ENCODE measurements at regions not wholly inside any gene's neighbourhood (a gene's known extent, or its start where the extent isn't known, plus 50 kb on each side); places are given as distances from the start of the nearest gene placed in this dataset.
"Not testable (repeated sequence)": the region's sequence is repeated elsewhere in the genome, so short reads cannot be mapped to it uniquely, and the experiment has no call there.

- ATAC-seq (no peak), DNase-seq (peak in 1 of 2 donors; percentile 16)
- intact Hi-C loops (cut with DNase I, micrococcal nuclease): no loop called here
Measured at GRCh38 chr11:69939551-69940245, 120.5 kb upstream of the FGF3 start.

- ATAC-seq (no peak), DNase-seq (peak in 1 of 2 donors; percentile 8)
- intact Hi-C loops (cut with DNase I, micrococcal nuclease): no loop called here
Measured at GRCh38 chr11:69940246-69940610, 121.0 kb upstream of the FGF3 start.

GRCh38 chr11:69941546-69942332 lies 122.5 kb upstream of the FGF3 start:
- DNase-seq (peak; percentile 0 to 7), ATAC-seq (no peak)
- intact Hi-C loops (cut with DNase I, micrococcal nuclease): no loop called here

- ATAC-seq (no peak), DNase-seq (no peak)
- intact Hi-C loops (cut with DNase I, micrococcal nuclease): no loop called here
Measured at GRCh38 chr11:69942333-69942820, 123.2 kb upstream of the FGF3 start.

- intact Hi-C loops (cut with DNase I, micrococcal nuclease): no loop called here
- ATAC-seq (peak; percentile 85), DNase-seq (peak in 1 of 2 donors; percentile 27)
Measured at GRCh38 chr11:69943066-69943465, 123.8 kb upstream of the FGF3 start.

GRCh38 chr11:69943506-69943905 lies 124.3 kb upstream of the FGF3 start:
- ATAC-seq: no peak
- intact Hi-C loops (cut with DNase I, micrococcal nuclease): no loop called here
- DNase-seq: no peak

GRCh38 chr11:69944146-69944795 lies 125.1 kb upstream of the FGF3 start:
- ATAC-seq (no peak), DNase-seq (no peak)
- intact Hi-C loops (cut with DNase I, micrococcal nuclease): no loop called here

- ATAC-seq (no peak), DNase-seq (no peak)
- intact Hi-C loops (cut with DNase I, micrococcal nuclease): no loop called here
Measured at GRCh38 chr11:69945157-69945556, 125.9 kb upstream of the FGF3 start.

- no peak for DNase-seq
- no peak for ATAC-seq
- intact Hi-C loops (cut with DNase I, micrococcal nuclease): no loop called here
Measured at GRCh38 chr11:69947059-69947792, 128.0 kb upstream of the FGF3 start.

- no peak for DNase-seq
- intact Hi-C loops (cut with DNase I, micrococcal nuclease): no loop called here
- ATAC-seq: peak; percentile 17
Measured at GRCh38 chr11:69947793-69948255, 128.6 kb upstream of the FGF3 start.

GRCh38 chr11:69948256-69949141 lies 129.3 kb upstream of the FGF3 start:
- intact Hi-C loops (cut with DNase I, micrococcal nuclease): no loop called here
- peak; percentile 89 for ATAC-seq
- peak; percentile 45 to 81 for DNase-seq

GRCh38 chr11:69949327-69949726 lies 128.8 kb upstream of the ANO1 start:
- intact Hi-C loops (cut with DNase I, micrococcal nuclease): no loop called here
- DNase-seq (no peak), ATAC-seq (peak; percentile 14)

GRCh38 chr11:69950120-69950519 lies 128.0 kb upstream of the ANO1 start:
- intact Hi-C loops (cut with DNase I, micrococcal nuclease): no loop called here
- no peak for DNase-seq
- ATAC-seq: peak; percentile 36

- DNase-seq (no peak), ATAC-seq (no peak)
- intact Hi-C loops (cut with DNase I, micrococcal nuclease): no loop called here
Measured at GRCh38 chr11:69950621-69951020, 127.5 kb upstream of the ANO1 start.

GRCh38 chr11:69951821-69952220 lies 126.3 kb upstream of the ANO1 start:
- ATAC-seq (no peak), DNase-seq (no peak)
- intact Hi-C loops (cut with DNase I, micrococcal nuclease): no loop called here

GRCh38 chr11:69952229-69952975 lies 125.7 kb upstream of the ANO1 start:
- ATAC-seq; intact Hi-C loops (cut with DNase I, micrococcal nuclease); DNase-seq: not testable (repeated sequence)

- intact Hi-C loops (cut with DNase I, micrococcal nuclease): no loop called here
- ATAC-seq (no peak), DNase-seq (no peak)
Measured at GRCh38 chr11:69953356-69953755, 124.8 kb upstream of the ANO1 start.
